ENCODE measurements at regions not wholly inside any gene's neighbourhood (a gene's known extent, or its start where the extent isn't known, plus 50 kb on each side); places are given as distances from the start of the nearest gene placed in this dataset.

GRCh38 chr5:92808474-92808873 is 772.5 kb downstream of the NR2F1-AS1 start:
- Histone ChIP-seq H3K4me1 (ENCODE audit: control insufficient read depth, insufficient read depth, low read length) (no peaks in the 10 kb centered on the region), H3K4me2 (ENCODE audit: control insufficient read depth, insufficient read depth) (no peak overlapping the region), H3K9me3 (replicated peaks; ENCODE audit: control insufficient read depth, insufficient read depth, low read length) (no peaks in the 10 kb centered on the region), H4K20me1 (ENCODE audit: control insufficient read depth, insufficient read depth) (no peaks in the 10 kb centered on the region), H3K27ac (ENCODE audit: control insufficient read depth, insufficient read depth) (no peak overlapping the region), H3K4me3 (no peak overlapping the region), H2AFZ (ENCODE audit: control insufficient read depth, low read depth, low read length) (no peak overlapping the region), H3K9ac (ENCODE audit: control insufficient read depth, insufficient read depth, low read length) (no peak overlapping the region), H3K79me2 (ENCODE audit: control insufficient read depth, insufficient read depth, low read length) (no peaks in the 10 kb centered on the region), H3K27me3 (replicated peaks in 1 of 2; ENCODE audit: control insufficient read depth in 2 of 2, insufficient read depth in 2 of 2, low read length in 1 of 2) (no peaks in the 10 kb centered on the region), H3K36me3 (ENCODE audit: control insufficient read depth in 2 of 2, insufficient read depth in 2 of 2, low read length in 1 of 2) (no peaks in the 10 kb centered on the region)
- in situ Hi-C loops (cut with MboI) (no loop called here), intact Hi-C loops (cut with micrococcal nuclease; ENCODE audit: unreplicated experiment) (no loop called here)
- no peak for DNase-seq (ENCODE audit: low read depth, low spot score)
- ATAC-seq: no peak
- TF ChIP-seq CEBPZ (IDR thresholded peaks at IDR 0.05; ENCODE audit: low read depth, low read length) (no peak), RAD21 (IDR thresholded peaks at IDR 0.05; ENCODE audit: insufficient read depth, low read depth, low read length) (no peak), MYB (IDR thresholded peaks at IDR 0.05; ENCODE audit: borderline replicate concordance, low read depth, low read length) (no peak), HDAC2 (IDR thresholded peaks at IDR 0.05) (no peak), POLR2AphosphoS2 (IDR thresholded peaks at IDR 0.05; ENCODE audit: low read depth, low read length) (no peak), MXI1 (IDR thresholded peaks at IDR 0.05; ENCODE audit: low read depth, low read length) (no peak), KAT2A (conservative IDR thresholded peaks at IDR 0.05; ENCODE audit: control insufficient read depth, low read depth, low read length) (no peak), MLLT1 (IDR thresholded peaks at IDR 0.05) (no peak), ZNF217 (IDR thresholded peaks at IDR 0.05) (no peak), EP300 (IDR thresholded peaks at IDR 0.05; ENCODE audit: borderline replicate concordance in 1 of 2, control insufficient read depth in 1 of 2, low read depth in 2 of 2, low read length in 2 of 2) (no peak), POU2F2 (IDR thresholded peaks at IDR 0.05; ENCODE audit: borderline replicate concordance, low read depth, low read length) (no peak)
- ChIA-PET RAD21 (ENCODE audit: unreplicated experiment) (no interaction called here), CTCF (no interaction called here), SMC1A (ENCODE audit: uncharacterized antibody, unreplicated experiment) (no interaction called here), POLR2A (no interaction called here)
- no peak for FAIRE-seq
- 4% methylated on average over 1 of the region's 1 CpG for WGBS (ENCODE audit: insufficient coverage, insufficient replicate concordance, low lambda C conversion rate, missing lambda C conversion rate)
- no TSS peak for BruUV-seq (replicated peaks)

Data from GM12878 (cell line).